A204.1 (cell line): ENCODE measurements at regions not wholly inside any gene's neighbourhood (a gene's known extent, or its start where the extent isn't known, plus 50 kb on each side); places are given as distances from the start of the nearest gene placed in this dataset.
"Not testable (repeated sequence)": the region's sequence is repeated elsewhere in the genome, so short reads cannot be mapped to it uniquely, and the experiment has no call there.

Experiments used
- FAIRE-seq: peaks from 2 replicates; lab custom pipeline; 2012; peaks lifted over from hg19 to GRCh38; lab: Jason Lieb, UNC

- FAIRE-seq = no peak
Measured at GRCh38 chr4:164512124-164512523, 241.8 kb upstream of the SMIM31 start.

DNA sequence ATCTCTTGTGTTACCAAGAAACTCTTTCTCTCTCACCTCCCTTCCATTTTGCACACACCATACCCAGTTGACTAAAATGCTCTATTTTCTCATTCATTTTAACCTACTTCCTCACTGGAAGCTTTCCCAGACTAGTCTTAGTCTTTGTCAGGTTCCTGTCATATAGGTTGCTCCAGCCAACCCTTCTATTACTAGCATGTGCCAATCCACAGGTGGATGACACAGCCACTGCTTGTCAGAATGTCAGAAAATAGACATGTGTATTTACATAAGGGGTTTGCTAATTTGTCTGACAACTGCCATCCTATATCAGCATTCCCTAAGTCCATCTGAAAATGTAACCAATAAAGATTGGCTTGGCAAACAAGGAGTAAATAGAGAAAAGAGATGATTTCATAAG, 239.2 kb upstream of the SMIM31 start:
- no peak for FAIRE-seq

GRCh38 chr4:164524789-164525188, 229.1 kb upstream of the SMIM31 start:
- FAIRE-seq = no peak

DNA sequence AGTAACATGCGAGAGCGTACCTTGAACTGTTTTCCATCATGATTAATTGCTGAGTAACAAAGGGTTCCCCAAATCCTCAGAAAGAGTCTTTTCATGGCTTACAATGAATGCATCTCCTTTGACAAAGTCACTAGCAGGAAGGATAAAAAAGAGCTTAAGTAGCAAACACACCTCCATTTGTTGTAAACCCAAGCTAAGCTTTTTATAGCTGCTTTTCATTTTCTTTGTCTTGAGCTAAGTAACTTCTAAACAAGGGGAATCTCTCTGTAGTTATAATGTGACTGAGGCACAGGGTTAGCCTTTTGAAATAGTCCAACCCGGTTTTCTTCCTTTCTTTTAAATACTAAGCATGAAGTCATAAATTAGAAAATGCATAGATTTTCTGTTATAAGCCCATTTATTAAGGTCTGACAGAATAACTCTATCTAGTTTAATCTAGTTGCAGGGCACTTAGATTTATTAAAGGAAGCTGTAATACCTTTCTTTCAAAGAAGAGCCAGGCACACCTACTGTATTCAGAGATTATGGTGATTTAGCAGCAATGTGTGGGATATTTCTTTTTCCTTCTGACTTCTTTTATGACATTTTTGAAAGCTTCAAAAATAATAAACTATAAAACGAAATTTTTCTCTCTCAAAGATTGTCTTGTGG, 226.9 kb upstream of the SMIM31 start:
- no peak for FAIRE-seq

DNA sequence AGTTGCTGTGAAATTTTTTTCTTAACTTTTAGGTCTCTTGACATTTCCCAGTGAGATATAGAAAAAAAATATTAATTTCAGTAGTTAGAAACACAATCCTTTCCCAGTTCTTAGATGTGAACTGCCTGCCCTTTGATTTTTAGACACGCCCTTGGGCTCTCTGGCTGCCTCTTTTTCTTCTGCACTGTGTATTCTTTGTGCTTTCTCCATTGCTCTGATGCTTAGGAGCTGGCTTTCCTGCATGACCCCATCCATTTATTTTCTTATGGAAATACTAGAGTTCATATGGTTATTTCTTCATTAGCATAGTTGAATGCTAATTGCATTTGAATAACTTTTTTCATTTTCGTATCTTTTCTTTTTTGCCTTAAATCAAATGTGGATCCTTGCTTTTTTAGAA, 224.9 kb upstream of the SMIM31 start:
- no peak for FAIRE-seq

DNA sequence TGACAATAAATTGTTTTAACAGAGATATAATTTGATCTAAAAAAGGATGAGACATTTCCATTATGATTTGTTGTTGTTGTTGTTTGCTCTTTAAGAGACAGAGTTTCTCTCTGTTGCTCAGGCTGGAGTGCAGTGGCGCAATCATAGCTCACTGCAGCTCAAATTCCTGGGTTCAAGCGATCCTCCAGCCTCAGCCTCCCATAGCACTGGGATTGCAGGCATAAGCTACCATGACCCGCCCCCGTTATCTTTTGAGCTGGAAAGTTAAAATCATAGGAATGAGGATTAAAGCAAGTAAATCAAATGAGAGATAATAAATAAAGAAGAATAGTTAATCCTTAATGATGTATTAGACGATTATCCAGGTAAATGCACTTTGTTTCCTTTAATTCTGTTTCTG, 224.4 kb upstream of the SMIM31 start:
- no peak for FAIRE-seq

DNA sequence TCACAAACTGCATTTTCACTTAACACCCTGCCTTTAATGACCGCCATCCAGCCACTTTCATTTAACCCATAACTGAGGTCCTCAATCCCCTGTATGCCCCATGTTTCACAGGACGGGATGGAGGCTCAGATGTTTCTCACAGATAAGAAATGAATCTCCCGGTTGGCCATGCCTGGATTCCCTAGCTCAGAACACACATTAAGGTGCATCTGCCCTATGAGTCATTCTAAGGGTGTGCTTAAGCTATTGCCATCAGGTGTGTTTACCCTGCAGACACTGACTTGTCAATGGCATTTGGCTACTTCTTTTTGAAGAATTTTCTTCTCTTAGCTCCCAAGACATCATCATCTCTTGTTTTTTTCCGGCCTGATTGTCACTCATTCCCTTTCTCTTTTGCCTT, 222.6 kb upstream of the SMIM31 start:
- FAIRE-seq = no peak

DNA sequence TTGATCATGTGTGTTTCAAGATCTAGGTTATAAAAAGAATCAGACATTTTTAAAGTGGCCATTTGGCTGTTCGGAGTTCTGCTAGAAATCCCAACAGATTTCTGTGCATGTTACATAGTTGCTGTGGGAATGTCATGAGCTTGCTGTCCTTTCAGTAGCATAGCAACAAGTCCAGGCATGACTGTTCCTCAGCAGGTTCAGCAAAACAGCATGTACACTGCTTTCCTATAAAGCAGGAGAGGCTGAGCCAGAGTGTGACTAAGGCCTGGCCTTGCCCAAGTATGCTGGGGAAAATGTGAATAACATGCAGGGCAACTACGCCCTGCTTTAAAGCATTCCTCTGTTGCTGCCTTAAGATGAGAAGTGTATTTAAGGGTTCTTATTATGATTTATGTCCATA, 217.1 kb upstream of the SMIM31 start:
- FAIRE-seq = no peak

DNA sequence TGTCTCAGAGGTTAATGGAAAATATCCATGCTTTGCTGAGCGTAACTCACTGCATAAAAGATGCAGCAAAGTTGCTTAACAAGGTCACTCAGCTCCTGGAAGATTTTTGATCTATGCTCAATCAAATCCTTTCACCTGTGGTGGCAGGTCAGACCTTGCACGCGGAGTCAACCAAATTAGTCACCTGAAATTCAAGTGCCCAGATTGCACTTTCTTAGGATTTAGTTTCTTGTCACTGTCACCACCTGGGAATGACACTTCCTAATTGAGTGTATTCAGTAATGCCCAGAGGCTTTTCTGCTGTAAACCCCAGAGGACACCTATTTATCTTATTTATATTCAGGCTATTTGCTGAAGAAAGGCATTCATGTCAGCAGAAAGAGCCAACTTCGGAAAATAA, 215.8 kb upstream of the SMIM31 start:
- FAIRE-seq = no peak

DNA sequence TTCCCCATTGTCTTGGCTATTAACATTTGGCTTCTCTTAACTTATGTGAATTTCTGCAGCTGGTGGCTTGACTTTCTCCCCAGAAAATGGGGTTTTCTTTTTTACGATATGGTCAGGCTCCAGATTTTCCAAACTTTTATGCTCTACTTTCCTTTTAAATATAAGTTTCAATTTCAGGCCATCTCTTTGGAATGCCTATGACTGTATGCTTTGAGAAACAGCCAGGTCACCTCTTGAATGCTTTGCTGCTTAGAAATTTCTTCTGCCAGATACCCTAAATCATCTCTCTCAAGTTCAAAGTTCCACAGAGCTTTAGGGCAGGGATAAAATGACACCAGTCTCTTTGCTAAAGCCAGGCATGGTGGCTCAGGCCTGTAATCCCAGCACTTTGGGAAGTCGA, 212.9 kb upstream of the SMIM31 start:
- FAIRE-seq = no peak

- FAIRE-seq = no peak
Measured at GRCh38 chr4:164542431-164542830, 211.5 kb upstream of the SMIM31 start.

DNA sequence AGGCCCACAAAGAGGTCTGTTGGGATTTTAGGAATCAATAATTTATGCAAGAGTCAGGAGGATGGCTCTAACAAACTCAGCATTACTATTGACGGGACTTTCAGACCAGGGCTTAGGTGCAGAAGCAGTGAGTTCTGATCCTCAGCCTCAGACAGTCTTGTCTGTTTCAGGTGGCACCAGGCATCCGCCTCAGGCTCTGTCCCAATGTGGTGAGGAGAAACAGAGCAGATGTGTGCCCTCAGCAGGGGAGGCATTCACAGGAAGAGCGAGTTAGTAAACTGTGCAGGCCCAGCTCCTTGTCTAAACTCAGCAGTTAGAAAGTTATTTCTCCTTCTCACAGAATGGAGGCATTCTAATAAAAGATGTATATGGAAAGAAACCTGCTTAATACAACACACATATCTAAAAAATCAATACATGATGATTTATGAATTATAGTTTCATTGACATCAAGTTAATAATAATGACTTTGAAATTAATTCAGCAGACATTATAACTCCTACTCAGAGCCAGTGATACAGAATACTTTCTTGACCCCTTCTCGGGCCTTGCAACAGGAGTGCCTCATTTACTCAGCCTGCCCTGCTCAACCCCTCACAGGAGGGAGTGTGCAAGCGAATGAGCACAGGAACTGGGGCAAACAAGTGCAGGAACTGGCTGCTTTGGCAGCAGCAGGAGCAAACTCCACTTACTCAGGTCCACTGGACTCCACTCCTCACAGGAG, 202.8 kb upstream of the SMIM31 start:
- no peak for FAIRE-seq

GRCh38 chr4:164551713-164552040, 202.3 kb upstream of the SMIM31 start:
- FAIRE-seq = no peak

DNA sequence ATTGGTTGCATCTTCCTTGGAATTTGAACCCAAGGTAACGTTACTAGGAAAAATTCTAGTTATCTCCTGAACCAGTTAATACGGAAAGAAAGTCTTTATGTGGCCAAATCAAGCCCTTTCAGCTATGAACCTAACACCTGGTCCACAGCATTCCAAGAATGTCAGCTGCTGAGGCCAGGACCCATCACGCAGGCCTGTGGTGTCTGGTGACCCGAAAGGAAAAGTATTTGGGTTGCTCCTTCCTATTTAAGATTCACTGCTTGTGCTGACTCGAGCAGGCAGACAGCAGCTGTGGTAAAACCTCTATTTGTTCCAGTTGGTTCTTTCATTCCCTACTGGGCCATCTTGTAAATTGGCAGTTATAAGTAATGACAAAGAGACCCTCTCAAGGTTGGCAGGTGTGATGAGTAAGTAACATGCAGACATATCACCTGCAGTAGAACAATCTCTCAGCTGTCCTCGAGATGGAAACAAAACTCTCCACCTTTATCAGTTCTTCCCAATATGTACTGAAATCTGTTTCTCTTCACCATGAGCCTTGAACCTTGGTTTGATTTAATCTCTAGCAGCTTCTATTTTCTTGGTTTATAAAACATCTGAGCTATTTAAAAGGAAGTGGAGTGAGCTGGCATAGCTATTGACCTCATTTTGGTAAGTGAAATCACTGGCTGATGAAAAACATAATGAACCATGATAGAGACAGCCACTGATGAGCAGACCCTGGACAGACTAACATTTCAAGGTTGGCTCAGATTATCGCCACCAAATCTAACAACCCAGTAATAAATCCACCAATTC, 182.1 kb upstream of the SMIM31 start:
- no peak for FAIRE-seq

DNA sequence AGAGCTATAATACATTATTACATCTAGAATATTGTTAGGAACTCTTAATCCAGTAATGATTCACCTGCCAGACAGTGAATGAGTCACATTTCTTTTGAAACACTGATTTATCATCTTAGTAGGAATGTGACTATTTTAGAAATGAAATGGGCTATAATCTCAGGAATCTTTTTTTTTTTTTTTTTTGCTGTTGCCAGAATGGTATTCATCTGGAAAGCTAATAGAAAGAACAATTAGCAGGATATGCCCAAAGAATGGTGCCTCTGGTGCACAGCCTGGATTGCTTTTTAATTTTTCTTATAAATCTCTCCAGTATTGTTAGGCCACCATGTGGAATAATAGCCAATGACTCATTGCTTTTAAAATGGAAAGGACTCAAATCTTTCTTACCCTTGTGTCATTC, 181.1 kb upstream of the SMIM31 start:
- FAIRE-seq = no peak

DNA sequence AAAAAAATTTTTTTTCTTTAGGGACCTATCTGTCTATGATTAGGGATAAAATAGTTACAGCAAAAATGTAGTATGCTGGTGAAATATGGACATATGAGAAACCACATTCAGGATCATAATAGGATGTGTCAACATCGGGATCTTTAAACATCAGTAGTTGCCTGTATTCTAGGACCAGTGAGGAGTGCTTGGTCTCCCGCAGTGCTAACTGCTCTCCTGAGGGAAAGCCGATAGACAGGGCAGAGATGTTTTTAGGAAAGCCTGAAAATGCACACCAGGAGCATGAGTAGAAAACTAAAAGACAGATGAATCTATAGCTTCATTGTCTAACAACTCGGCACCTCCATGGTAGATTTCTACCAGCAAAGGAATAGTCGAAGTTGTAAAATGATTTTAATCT, 178.1 kb upstream of the SMIM31 start:
- FAIRE-seq = no peak

DNA sequence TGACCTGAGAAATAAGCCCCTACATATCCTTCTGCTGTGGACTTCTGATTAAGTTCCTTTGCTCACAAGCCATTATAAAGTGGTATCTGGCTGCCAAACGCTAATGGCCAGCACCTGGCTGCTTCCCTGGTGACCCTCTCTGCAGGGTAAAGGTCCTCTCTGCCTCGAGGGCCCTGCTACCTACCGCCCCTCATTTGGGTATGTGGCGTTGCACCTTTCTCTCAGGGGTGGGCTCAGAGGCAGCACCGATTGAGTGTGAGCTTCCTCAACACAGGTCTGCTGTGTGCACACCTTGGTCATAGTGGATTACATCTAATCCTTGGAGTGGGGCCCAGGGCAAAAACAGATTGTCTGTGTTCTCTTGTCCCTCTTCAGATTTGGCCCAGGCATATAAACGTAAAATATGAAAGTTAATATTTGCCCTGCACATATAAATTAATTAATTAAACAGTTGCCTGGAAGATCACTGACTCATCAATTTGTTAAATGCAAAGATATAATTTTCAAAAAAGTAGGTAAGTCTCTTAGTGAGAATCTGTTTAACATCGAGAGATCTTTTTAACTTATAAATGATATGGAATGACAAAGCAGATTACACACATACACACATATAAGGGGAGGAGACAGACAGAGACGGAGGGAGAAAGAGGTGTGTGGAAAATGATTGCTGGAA, 174.5 kb upstream of the SMIM31 start:
- FAIRE-seq = no peak

DNA sequence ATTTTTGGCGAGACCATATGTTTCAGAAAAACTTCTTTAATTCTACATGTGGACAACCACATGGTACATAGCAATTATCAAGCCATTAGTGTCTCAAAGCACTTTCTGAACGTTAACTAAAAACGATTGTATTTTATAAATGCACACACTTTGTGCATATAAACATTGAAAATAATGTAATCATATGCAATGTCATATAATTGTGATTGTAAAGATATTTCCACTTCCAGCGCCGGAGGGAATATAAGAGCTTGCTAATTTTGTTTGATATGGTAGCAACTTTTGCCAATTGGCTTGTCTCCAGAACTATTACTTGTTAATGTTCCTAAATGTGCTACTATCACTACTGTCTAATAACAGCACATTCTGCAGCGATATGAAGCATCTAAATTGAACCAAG, 162.3 kb upstream of the SMIM31 start:
- no peak for FAIRE-seq

DNA sequence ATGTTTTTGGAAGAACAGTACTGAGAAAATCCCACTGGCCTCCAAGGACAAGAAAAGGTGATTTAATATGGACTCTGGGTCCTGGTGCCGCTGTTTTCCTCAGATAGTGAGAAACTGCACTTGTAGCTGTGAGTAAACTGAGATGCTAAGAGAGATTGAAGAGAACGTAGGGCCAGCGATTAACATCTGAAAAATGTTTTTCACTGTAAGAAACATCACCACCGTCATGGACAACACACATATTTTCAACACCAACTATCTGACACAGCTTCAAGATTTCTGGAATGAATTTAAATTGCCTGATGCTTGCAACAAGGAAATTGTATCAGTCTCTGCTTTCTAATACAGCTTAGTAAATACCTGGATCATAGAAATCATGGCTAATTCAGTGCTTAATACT, 158.2 kb upstream of the SMIM31 start:
- FAIRE-seq = no peak

GRCh38 chr4:164596318-164596878, 157.5 kb upstream of the SMIM31 start:
- no peak for FAIRE-seq

DNA sequence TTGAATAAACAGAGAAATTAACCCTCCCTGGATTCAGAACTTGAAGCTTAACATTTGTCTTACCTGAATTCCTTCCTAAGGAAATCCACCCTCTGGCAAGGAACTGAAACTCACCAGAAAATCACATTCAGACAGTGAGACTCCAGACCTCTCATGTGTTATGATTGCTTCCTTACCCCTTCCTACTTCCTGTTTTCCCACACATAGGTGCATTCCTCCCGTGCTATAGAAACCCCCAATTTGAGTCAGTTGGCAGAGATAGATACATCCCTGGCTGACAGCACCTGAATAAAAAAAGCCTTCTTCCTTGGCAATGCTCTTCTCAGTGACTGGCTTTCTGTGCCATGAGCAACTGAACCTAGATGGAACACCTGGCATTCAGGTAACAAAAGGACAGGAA, 157.0 kb upstream of the SMIM31 start:
- FAIRE-seq = no peak

DNA sequence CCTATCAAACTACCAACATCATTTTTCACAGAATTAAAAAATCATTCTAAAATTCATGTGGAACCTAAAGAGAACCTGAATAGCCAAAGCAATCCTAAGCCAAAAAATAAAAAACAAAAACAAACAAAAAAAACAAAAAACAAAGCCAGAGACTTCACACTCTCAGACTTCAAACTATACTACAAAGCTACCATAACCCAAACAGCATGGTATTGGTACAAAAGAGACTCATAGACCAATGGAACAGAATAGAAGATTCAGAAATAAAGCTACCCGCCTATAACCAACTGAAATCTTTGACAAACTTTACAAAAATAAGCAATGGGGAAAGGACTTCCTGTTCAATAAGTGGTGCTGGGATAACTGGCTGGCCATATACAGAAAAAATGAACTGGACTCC, 152.3 kb upstream of the SMIM31 start:
- no peak for FAIRE-seq

DNA sequence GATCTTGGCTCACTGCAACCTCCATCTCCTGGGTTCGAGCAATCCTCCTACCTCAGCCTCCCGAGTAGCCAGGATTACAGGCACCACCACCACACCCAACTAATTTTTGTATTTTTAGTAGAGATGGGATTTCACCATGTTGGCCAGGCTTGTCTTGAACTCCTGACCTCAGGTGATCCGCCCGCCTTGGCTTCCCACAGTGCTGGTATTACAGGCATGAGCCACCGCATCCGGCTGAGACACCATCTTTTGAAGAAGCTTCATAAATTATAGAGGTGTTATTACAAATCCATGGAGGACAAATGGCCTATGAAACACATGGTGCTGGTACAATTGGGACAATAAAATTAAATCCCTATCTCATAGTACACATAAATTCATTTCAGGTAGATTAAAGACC, 148.1 kb upstream of the SMIM31 start:
- not testable (repeated sequence) for FAIRE-seq
